HG02852 (cell line): ENCODE measurements at regions not wholly inside any gene's neighbourhood (a gene's known extent, or its start where the extent isn't known, plus 50 kb on each side); places are given as distances from the start of the nearest gene placed in this dataset.
"Not testable (repeated sequence)": the region's sequence is repeated elsewhere in the genome, so short reads cannot be mapped to it uniquely, and the experiment has no call there.

ENCODE experiments used
- ATAC-seq: cut with Tn5 transposase; IDR thresholded peaks from one replicate; pipeline ENCODE4 v1.9.1; 2021; ENCODE audit warnings: mild to moderate bottlenecking, moderate library complexity; ENCODE audit not compliant: unreplicated experiment

DNA sequence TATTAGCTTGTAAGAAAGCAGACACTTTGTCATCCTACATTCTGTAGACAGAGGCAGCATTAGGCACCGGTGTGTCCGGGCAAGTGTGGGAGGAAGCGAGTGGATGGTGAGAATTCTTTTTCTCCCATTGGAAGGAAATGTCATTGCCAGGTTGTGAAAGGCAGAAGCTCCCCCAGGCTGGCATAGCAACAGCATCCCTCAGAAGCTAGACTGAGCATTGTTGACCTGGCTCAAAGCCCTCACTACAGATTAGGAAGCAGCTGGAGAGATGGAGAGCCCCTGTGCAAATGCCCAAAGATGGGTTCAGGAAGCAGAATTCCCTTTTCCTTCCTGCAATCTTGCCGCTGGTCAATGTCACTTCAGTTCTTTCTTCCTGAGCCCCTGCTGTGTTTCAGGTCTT, 1299.3 kb downstream of the TBC1D22A start:
- no peak for ATAC-seq

- ATAC-seq, result no peak
These were observed 1297.8 kb downstream of the TBC1D22A start for GRCh38 chr22:48060266-48060665.

- ATAC-seq, result not testable (repeated sequence)
These were observed 1297.1 kb downstream of the TBC1D22A start for GRCh38 chr22:48059521-48059920.

DNA sequence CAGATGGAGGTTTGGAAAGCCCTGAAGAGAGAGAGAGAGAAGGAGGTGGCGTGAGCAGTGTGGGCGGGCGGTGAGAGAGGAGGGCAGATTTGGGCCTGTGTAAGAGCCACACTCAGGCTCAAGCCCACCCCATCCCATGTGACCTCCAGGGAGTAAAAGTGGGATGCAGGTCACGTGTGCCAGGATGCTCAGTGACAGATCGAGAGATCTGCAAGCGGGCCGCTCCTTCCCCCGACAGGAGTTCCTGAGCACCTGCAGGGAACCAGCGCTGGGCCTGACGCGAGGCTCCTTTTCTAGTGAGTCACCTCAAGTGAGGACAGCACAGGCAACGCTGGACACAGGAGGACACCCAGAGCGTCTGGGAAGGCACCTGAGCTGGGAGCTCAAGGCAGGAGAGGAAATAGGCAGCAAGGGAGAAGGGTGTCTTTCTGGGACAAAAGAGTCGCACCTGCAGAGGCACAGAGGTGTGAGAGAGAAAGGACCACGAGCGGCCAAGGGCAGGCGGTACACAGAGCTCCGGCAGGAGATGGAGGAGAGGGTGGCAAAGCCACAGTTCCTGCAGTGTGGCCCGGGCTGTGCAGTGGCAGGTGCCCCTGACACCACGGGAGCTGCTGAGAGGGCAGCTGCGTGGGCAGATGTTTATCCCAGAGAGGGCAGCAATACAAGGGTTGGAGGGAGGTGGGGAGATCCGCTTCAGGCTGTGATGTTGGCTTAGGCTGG, 1294.8 kb downstream of the TBC1D22A start:
- ATAC-seq, result no peak

- ATAC-seq, result no peak
These were observed 1293.4 kb downstream of the TBC1D22A start for GRCh38 chr22:48055827-48056226.

GRCh38 chr22:48055185-48055584, 1292.7 kb downstream of the TBC1D22A start:
- ATAC-seq, result no peak

- no peak for ATAC-seq
These were observed 1292.1 kb downstream of the TBC1D22A start for GRCh38 chr22:48054596-48054995.

- no peak for ATAC-seq
These were observed 1291.5 kb downstream of the TBC1D22A start for GRCh38 chr22:48053973-48054372.

DNA sequence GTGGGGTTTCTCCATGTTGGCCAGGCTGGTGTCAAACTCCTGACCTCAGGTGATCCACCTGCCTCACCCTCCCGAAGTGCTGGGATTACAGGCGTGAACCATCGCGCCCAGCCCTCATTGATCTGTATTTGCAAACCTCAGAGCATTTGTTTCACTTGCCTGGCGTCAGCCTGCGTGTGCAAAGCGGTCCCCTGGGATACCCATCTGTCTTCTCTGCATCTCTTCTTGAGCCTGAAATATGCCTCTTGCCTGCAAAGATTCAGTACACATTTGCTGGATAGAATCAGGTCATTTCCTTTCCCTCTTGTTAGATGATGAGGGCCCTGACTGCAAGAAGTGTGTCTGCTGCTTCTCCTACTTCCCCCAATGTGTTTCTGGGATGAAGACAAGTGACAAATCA, 1291.0 kb downstream of the TBC1D22A start:
- ATAC-seq, result no peak

DNA sequence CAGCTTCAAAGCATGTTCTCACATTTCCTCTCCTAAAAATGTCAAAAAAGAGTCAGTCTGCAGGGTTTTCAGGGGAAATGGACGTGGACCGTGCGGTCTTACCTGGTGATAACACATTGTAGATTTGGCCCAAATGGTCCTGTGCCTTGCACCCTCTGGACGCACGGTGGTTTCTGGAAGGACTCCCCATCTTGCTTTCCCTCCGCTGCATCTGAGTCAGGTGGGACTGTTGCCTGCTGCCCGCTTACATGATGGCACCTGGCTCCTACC, 1290.1 kb downstream of the TBC1D22A start:
- no peak for ATAC-seq

DNA sequence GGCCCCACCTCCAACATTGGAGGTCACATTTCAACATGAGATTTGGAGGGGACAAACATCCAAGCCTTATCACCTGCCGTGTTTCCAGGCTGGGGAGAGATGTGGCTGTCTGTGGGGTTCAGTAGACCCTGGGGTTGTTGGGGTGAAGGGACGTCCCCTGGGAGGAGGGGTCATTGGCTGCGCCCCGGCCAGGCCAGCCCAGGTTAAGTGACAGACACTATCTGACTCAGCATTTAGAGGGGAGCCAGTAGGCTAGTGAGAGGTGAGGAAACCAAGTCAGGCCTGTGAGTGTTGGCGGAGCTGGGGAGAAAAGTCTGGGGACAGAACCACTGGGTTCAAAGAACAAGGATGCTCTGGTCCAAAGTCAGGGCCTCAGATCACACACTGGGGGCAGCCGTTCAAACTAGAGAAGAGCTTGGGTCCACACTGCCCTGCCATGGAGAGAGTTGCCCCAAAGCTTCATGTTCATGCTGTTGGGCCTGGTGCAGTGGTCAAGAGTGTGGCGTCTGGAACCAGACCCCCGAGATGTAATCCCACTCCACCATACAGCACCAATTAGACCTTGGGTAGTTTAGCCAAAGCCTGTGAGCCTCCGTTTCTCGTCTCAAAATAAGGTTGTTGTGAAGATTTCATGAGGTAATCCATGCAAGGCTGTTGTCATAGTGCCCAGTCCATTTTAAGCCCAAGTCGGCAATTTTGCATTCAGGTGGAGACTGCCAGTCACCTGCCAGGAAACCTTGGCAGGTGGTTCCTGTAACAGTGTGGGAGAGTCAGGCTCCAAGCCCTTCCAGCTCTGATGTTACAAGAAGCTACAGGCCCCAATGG, 1289.6 kb downstream of the TBC1D22A start:
- no peak for ATAC-seq

- ATAC-seq, result no peak
These were observed 1288.4 kb downstream of the TBC1D22A start for GRCh38 chr22:48050836-48051235.

DNA sequence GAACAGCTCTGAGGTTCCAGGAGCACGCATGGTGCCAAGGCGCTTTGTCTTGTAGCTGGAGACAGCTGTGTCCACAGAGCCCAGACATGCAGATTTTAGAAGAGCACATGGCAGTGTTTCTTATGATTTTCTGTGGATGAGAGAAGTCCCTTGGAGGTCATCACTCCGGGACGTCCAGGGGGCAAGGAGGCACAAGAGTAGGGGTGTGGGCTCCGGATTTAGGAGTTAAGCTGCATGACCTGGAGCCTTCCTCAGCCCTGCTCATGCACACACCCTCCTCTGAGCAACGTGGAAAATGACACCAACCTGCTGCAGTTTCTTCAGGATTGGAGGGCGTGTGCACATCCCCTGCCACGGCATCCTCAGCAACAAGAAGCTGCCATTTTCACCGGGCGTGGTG, 1286.7 kb downstream of the TBC1D22A start:
- no peak for ATAC-seq

DNA sequence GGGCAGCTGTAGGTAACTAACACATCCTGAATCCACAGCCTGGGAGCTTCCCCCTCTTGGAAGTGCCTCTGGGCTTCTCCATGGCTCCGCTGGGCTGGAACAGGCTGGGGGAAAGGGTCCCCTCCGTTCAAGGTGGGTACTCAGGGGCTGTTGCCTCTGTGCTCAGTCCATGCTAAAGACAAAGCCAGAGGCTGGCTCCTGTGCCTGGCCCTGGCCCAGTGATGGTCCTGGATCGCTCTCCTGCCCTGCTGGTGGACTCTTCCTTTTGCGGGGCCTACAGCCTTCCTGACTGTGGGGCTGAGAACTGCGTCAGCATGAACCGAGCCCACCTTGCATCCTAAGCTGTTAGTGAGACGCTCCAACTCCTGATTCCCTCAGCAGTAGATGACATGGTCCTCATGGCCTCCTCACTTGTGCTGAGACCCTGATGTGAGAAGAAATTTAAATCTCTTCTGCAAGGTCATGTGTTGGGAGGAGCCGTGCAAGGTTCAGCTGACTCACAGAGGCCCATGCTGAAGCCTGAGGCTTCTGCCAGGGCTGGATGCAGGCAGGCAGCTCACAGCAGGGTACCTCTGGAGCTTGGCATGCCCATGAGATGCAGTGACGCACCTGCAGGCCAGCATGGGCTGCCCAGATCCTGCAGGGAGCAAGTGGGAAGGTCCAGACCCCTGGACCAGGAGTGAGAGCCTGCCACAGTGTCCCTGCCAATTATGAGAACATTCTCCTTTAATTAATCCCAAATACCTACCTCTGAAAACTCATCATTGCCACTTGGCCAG, 1285.5 kb downstream of the TBC1D22A start:
- no peak for ATAC-seq

DNA sequence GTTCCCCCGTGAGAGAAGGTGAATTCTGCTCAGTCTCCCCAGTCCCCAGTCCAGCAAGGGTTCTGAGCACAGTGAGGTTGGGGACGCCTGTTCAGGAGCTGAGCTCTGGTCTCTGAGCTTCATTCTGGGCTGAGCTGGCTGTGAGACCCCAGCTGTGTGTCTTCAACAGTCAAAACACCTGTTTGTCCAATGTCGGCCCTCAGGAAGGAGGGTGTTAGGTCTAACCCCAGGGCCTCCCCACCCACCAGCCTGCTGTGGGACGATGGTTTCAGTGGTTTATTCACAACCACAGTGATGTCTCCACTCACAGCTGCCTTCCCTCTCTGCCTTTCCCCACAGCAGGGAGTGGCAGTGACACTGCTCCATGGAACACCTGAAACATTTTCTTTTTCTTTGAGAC, 1282.9 kb downstream of the TBC1D22A start:
- peak; percentile 88 for ATAC-seq

- no peak for ATAC-seq
These were observed 1282.1 kb downstream of the TBC1D22A start for GRCh38 chr22:48044487-48045060.

DNA sequence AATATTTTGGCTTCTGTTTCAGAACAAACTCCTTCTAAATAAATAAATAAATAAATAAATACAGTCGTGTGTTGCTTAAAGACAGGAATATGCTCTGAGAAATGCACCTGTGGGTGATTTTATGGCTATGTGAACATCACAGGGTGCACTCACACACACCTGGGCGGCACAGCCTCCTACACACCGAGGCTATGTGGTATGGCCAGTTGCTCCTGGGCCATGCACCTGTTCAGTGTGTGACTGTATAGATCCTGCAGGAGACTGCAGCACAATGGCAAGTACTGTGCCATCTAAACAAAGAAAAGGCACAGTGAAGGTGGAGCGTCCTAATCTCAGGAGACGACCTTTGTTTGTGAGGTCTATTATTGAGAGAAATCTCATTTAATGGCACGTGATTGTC, 1281.1 kb downstream of the TBC1D22A start:
- ATAC-seq, result no peak

- ATAC-seq, result no peak
These were observed 1280.4 kb downstream of the TBC1D22A start for GRCh38 chr22:48042621-48043395.

DNA sequence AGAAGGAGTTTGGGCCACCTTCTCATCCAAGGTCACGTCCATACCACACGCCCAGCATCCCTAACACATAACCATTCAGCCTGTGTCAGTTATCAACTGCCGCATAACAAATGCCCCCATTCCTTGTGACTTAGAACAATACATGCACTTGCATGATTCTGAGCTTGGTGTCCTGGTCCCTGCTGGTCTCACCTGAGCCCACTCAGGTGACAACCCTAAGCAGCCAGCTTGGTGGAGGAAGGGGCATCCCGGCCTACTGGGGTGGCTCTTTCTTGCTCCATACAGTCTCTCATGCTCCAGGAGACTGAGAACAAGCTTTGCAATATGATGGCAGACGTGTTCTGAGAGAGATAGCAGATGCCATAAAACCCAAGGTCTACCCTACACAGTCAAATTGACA, 1276.9 kb downstream of the TBC1D22A start:
- no peak for ATAC-seq

- no peak for ATAC-seq
These were observed 1275.2 kb downstream of the TBC1D22A start for GRCh38 chr22:48037618-48038017.

- ATAC-seq, result no peak
These were observed 1273.4 kb downstream of the TBC1D22A start for GRCh38 chr22:48035897-48036296.
